GM10248 (cell line): ENCODE measurements at regions not wholly inside any gene's neighbourhood (a gene's known extent, or its start where the extent isn't known, plus 50 kb on each side); places are given as distances from the start of the nearest gene placed in this dataset.

Experiments
- CTCF ChIA-PET: fragments of 300-600 bp; sonication (Branson Sonifier 250); formaldehyde crosslinking; extraction: SDS; loops from one replicate; lab custom pipeline; 2021; ENCODE audit warnings: antibody characterized with exemption; lab: Yijun Ruan, JAX
- POLR2A ChIA-PET: fragments of 350-650 bp; sonication (Branson Sonifier 250); formaldehyde crosslinking; extraction: SDS; loops from one replicate; lab custom pipeline; 2020; ENCODE audit warnings: antibody characterized with exemption; lab: Yijun Ruan, JAX
- DNase-seq: peaks from one replicate; pipeline ENCODE4 v3.0.0; 2012; ENCODE audit errors: extremely low spot score
- CTCF ChIP-seq: IDR thresholded peaks from 2 replicates; pipeline ENCODE4 v1.5.1; 2012; ENCODE audit warnings: mild to moderate bottlenecking, low read depth; ENCODE audit errors: extremely low read depth, missing control alignments, control extremely low read depth

GRCh38 chr1:4207842-4208692, 308.0 kb upstream of the C1orf174 start:
- no peak for TF ChIP-seq CTCF
- ChIA-PET CTCF (no interaction called here), POLR2A (no interaction called here)
- no peak for DNase-seq

GRCh38 chr1:4210043-4210442, 310.0 kb upstream of the C1orf174 start:
- ChIA-PET POLR2A (no interaction called here), CTCF (no interaction called here)
- TF ChIP-seq CTCF: no peak
- DNase-seq: no peak

DNA sequence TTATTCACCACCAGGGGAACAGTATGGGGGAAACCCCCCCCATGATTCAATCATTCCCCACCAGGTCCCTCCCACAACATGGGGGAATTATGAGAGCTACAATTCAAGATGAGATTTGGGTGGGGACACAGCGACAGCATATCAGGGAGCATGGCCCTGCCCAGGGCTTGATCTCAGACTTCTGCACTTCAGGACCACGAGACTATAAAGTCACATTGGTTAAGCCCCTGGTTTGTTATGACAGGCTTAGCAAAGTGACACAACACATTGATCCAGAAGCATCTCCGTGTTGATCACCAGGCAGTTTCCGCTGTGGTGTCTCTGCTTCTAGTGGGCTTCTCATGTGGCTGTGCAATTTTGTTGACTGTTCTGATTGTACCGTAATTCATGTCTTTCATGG, 312.7 kb upstream of the C1orf174 start:
- CTCF ChIA-PET: no interaction called here
- POLR2A ChIA-PET: no interaction called here
- DNase-seq: no peak
- TF ChIP-seq CTCF: no peak

- no peak for DNase-seq
- ChIA-PET CTCF (no interaction called here), POLR2A (no interaction called here)
- TF ChIP-seq CTCF: no peak
Observed at GRCh38 chr1:4213366-4213973, 313.4 kb upstream of the C1orf174 start.

GRCh38 chr1:4214826-4215225, 314.8 kb upstream of the C1orf174 start:
- CTCF ChIA-PET: no interaction called here
- POLR2A ChIA-PET: no interaction called here
- no peak for TF ChIP-seq CTCF
- no peak for DNase-seq

- ChIA-PET POLR2A (interaction anchor here (0.6 kb wide), 1 partner anchor 23 kb away, joined by 4 read pairs; no protein-coding TSS in a partner anchor), CTCF (no interaction called here)
- TF ChIP-seq CTCF: no peak
- DNase-seq: no peak
Observed at GRCh38 chr1:4215391-4215790, 315.3 kb upstream of the C1orf174 start.
